ENCODE measurements at regions not wholly inside any gene's neighbourhood (a gene's known extent, or its start where the extent isn't known, plus 50 kb on each side); places are given as distances from the start of the nearest gene placed in this dataset.

- H3K4me3 Mint-ChIP-seq, result no peak overlapping the region
- no peak overlapping the region for H3K27ac Mint-ChIP-seq
- no peaks in the 10 kb centered on the region for H4K20me1 ChIP-seq (ENCODE audit: control insufficient read depth, insufficient read depth, low read length, poor library complexity, severe bottlenecking)
- peaks cover 0 to 1% (median 0%) of the 10 kb centered on the region in 3 donors for H3K9me3 ChIP-seq (ENCODE audit: control extremely low read depth in 1 of 3, control insufficient read depth in 2 of 3, insufficient read depth in 1 of 3, low read length in 2 of 3)
- DNase-seq (no peak), ATAC-seq (ENCODE audit: low read depth) (no peak)
- ChIA-PET CTCF (no interaction called here), POLR2A (no interaction called here)
- no peaks in the 10 kb centered on the region for H3K27me3 ChIP-seq (replicated peaks in 1 of 4; ENCODE audit: control extremely low read depth in 1 of 4, control insufficient read depth in 3 of 4, insufficient read depth in 4 of 4, low read length in 3 of 4)
- no peak overlapping the region for H3K4me3 ChIP-seq (ENCODE audit: control extremely low read depth in 1 of 5, extremely low read depth in 1 of 5, insufficient read depth in 1 of 5, low read depth in 2 of 5, low read length in 4 of 5)
- H3K9ac ChIP-seq (ENCODE audit: low read length), result no peak overlapping the region
- 80% methylated on average over 1 of the region's 2 CpGs for WGBS (ENCODE audit: insufficient coverage)
- H3K4me1 Mint-ChIP-seq, result no peaks in the 10 kb centered on the region
- peaks cover 4% of the 10 kb centered on the region for H3K9me3 Mint-ChIP-seq (ENCODE audit: insufficient read depth)
- no peak overlapping the region for H3K27ac ChIP-seq (ENCODE audit: low read length in 2 of 2)
- H3K27me3 Mint-ChIP-seq, result no peaks in the 10 kb centered on the region
- intact Hi-C loops (cut with micrococcal nuclease), result no loop called here
- no peak overlapping the region for H2AFZ ChIP-seq (ENCODE audit: insufficient read depth, low read depth, low read length, poor library complexity, severe bottlenecking)
- no peak overlapping the region for H3K4me2 ChIP-seq (replicated peaks; ENCODE audit: low read depth, low read length, poor library complexity, severe bottlenecking)
- TF ChIP-seq EZH2 (IDR thresholded peaks at IDR 0.05; ENCODE audit: borderline replicate concordance, insufficient read depth, low read depth, low read length, poor library complexity, severe bottlenecking), result no peak
- TF ChIP-seq, protein P1, sequence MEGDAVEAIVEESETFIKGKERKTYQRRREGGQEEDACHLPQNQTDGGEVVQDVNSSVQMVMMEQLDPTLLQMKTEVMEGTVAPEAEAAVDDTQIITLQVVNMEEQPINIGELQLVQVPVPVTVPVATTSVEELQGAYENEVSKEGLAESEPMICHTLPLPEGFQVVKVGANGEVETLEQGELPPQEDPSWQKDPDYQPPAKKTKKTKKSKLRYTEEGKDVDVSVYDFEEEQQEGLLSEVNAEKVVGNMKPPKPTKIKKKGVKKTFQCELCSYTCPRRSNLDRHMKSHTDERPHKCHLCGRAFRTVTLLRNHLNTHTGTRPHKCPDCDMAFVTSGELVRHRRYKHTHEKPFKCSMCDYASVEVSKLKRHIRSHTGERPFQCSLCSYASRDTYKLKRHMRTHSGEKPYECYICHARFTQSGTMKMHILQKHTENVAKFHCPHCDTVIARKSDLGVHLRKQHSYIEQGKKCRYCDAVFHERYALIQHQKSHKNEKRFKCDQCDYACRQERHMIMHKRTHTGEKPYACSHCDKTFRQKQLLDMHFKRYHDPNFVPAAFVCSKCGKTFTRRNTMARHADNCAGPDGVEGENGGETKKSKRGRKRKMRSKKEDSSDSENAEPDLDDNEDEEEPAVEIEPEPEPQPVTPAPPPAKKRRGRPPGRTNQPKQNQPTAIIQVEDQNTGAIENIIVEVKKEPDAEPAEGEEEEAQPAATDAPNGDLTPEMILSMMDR (IDR thresholded peaks at IDR 0.05), result no peak
- no peaks in the 10 kb centered on the region for H3K79me2 ChIP-seq (ENCODE audit: control insufficient read depth, insufficient read depth, low read length)
- H3K36me3 ChIP-seq (replicated peaks in 1 of 2; ENCODE audit: control extremely low read depth in 1 of 2, control insufficient read depth in 1 of 2, extremely low read depth in 1 of 2, insufficient read depth in 2 of 2, low read length in 1 of 2), result no peaks in the 10 kb centered on the region
- no peaks in the 10 kb centered on the region for H3K4me1 ChIP-seq (ENCODE audit: control insufficient read depth in 2 of 2, insufficient read depth in 2 of 2, low read length in 2 of 2)
These were observed 418.7 kb upstream of the INTU start for GRCh38 chr4:127214016-127214415.

DNA sequence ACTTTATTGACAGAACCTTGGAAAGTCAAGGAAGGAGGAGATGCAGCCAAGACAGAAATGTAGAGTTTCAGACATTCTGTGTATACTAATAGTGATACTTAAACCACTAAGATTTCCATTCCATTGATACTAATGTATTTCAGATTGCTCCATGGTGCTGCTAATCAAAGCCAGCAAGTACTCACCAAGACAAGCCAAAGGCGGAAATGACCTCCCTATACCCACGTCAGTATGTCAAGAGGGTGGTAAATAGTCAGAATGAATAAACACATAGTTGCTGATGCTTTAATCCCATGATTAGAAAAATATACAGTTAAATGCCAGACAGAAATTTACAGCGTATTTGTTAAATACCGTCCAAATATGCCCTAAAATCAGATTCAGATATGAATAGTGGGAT, 417.8 kb upstream of the INTU start:
- WGBS (ENCODE audit: insufficient coverage), result no CpG with 5 or more reads among the region's 4 CpGs
- DNase-seq (no peak), ATAC-seq (ENCODE audit: low read depth) (no peak)
- H3K4me1 ChIP-seq (ENCODE audit: control insufficient read depth in 2 of 2, insufficient read depth in 2 of 2, low read length in 2 of 2), result no peaks in the 10 kb centered on the region
- no peak overlapping the region for H3K4me2 ChIP-seq (replicated peaks; ENCODE audit: low read depth, low read length, poor library complexity, severe bottlenecking)
- H4K20me1 ChIP-seq (ENCODE audit: control insufficient read depth, insufficient read depth, low read length, poor library complexity, severe bottlenecking), result no peaks in the 10 kb centered on the region
- peaks cover 0 to 3% (median 0%) of the 10 kb centered on the region in 3 donors for H3K9me3 ChIP-seq (ENCODE audit: control extremely low read depth in 1 of 3, control insufficient read depth in 2 of 3, insufficient read depth in 1 of 3, low read length in 2 of 3)
- intact Hi-C loops (cut with micrococcal nuclease), result no loop called here
- Mint-ChIP-seq H3K27ac (no peak overlapping the region), H3K27me3 (no peaks in the 10 kb centered on the region), H3K4me3 (no peak overlapping the region), H3K4me1 (no peaks in the 10 kb centered on the region), H3K9me3 (ENCODE audit: insufficient read depth) (peaks cover 7% of the 10 kb centered on the region)
- H3K27me3 ChIP-seq (replicated peaks in 1 of 4; ENCODE audit: control extremely low read depth in 1 of 4, control insufficient read depth in 3 of 4, insufficient read depth in 4 of 4, low read length in 3 of 4), result no peaks in the 10 kb centered on the region
- no peaks in the 10 kb centered on the region for H3K79me2 ChIP-seq (ENCODE audit: control insufficient read depth, insufficient read depth, low read length)
- TF ChIP-seq EZH2 (IDR thresholded peaks at IDR 0.05; ENCODE audit: borderline replicate concordance, insufficient read depth, low read depth, low read length, poor library complexity, severe bottlenecking), result no peak
- TF ChIP-seq, protein P1 (IDR thresholded peaks at IDR 0.05), result no peak
- no peak overlapping the region for H3K27ac ChIP-seq (ENCODE audit: low read length in 2 of 2)
- H2AFZ ChIP-seq (ENCODE audit: insufficient read depth, low read depth, low read length, poor library complexity, severe bottlenecking), result no peak overlapping the region
- ChIA-PET CTCF (no interaction called here), POLR2A (no interaction called here)
- no peak overlapping the region for H3K4me3 ChIP-seq (ENCODE audit: control extremely low read depth in 1 of 5, extremely low read depth in 1 of 5, insufficient read depth in 1 of 5, low read depth in 2 of 5, low read length in 4 of 5)
- no peak overlapping the region for H3K9ac ChIP-seq (ENCODE audit: low read length)
- H3K36me3 ChIP-seq (replicated peaks in 1 of 2; ENCODE audit: control extremely low read depth in 1 of 2, control insufficient read depth in 1 of 2, extremely low read depth in 1 of 2, insufficient read depth in 2 of 2, low read length in 1 of 2), result no peaks in the 10 kb centered on the region

Measured in B cell (primary cell).